HG02588 (cell line): ENCODE measurements at regions not wholly inside any gene's neighbourhood (a gene's known extent, or its start where the extent isn't known, plus 50 kb on each side); places are given as distances from the start of the nearest gene placed in this dataset.

Experiments used
- ATAC-seq: cut with Tn5 transposase; IDR thresholded peaks from one replicate; pipeline ENCODE4 v1.9.1; 2021; ENCODE audit warnings: mild to moderate bottlenecking, moderate library complexity; ENCODE audit not compliant: unreplicated experiment

DNA sequence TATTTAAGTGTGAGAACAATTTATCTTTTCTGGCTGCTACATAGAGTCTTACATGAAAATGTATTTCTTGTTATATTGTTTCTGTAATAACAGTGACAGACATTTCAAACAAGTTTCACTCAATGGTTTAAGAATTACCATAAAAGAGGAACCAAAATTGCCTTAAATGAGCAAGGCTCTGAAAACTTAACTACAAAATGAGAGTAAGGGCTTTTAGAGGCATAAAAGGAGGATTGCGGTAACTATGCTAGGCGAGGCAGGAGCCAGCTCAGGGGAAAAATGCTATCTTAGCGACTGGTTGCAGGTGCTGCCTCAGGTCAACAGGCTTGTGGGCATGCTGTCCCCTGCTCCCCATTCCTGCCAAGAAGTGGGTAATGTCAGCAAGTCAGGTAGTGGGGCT lies 81.7 kb upstream of the MSI2 start:
- peak; percentile 50 for ATAC-seq

DNA sequence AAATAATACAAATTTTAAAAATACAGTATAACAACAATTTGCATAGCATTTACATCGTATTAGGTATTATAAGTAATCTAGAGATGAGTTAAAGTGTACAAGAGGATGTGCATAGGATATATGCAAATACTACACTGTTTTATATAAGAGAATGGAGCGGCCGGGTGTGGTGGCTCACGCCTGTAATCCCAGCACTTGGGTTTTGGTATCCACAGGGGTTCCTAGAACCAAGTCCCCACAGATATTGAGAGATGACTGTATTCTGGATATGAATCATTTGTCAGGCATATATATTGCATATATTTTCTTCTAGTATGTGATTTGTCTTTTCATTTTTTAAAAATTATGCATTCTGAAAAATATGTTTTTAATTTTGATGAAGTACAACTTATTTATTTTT lies 77.5 kb upstream of the MSI2 start:
- ATAC-seq, result no peak

DNA sequence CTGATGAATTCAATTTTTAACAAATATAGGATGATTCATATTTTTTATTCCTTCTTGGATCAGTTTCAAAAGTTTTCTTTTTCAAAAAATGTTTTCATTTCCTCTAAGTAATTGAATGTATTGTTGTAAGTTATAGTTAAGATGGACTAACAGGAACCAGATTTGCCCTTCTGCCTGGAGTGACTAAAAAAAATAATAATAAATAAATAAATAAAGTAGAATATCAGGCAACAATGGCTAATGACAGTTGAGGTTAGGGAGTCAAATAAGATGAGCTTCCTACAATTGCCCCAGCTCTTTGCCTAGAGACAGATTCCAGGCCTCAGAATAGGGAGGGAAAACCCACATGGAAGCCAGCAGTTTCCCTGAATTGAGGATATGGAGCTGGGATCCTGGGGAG lies 73.7 kb upstream of the MSI2 start:
- ATAC-seq, result no peak

DNA sequence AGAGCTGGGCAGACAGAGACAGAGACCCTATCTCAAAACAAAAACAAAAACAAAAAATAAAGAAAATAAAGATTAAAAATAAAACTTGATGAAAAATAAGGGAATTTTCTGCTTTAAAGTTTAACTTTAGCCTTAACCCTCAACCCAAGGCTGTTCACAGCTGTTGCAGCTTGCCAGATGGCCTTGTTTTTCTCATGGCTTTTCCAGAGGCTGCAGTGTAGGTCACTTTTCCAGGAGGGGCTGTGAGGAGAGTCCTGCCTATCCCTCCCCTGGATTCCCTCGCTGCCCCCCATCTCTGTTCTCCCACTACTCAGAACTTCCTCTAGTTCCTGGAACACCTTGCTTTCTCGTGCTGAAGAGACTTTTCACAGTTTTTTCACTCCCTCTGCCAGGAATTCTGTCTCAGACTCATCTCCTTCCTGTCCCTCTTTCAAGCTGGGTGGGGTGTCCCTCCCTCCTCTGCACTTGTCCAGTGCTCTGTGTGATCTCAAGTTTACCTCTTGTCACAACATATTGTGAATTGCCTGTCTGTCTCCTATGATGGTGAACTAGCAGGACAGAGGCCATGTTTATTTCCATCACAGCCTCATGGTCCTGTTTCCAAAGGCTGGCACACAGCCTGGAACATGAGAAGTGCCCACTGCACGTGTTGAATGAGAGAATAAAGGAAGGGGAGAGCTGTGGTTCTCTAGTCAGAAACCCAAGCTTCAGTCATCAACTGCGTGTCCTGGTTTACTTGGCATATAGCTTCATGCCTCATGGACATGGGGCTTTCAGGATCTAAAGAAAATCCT lies 69.9 kb upstream of the MSI2 start:
- no peak for ATAC-seq

DNA sequence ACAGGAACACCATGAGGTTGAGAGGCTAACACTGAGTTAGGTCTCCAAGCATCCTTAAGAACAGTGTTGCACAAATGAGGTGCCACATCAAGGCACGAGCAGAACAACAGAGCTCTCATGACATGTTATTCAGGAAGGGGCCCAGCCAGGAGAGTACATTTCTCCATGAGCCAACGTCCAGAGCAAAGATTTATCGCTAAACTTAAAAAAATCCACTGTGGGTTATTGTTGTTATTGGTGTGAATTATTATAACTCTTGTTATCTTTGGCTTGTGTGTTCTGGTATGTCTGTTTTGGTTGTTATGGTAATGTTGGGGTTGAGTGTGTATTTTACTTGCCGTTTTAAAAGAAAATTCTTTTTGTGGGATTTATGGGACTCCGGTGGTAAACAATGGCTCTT lies 68.9 kb upstream of the MSI2 start:
- no peak for ATAC-seq

DNA sequence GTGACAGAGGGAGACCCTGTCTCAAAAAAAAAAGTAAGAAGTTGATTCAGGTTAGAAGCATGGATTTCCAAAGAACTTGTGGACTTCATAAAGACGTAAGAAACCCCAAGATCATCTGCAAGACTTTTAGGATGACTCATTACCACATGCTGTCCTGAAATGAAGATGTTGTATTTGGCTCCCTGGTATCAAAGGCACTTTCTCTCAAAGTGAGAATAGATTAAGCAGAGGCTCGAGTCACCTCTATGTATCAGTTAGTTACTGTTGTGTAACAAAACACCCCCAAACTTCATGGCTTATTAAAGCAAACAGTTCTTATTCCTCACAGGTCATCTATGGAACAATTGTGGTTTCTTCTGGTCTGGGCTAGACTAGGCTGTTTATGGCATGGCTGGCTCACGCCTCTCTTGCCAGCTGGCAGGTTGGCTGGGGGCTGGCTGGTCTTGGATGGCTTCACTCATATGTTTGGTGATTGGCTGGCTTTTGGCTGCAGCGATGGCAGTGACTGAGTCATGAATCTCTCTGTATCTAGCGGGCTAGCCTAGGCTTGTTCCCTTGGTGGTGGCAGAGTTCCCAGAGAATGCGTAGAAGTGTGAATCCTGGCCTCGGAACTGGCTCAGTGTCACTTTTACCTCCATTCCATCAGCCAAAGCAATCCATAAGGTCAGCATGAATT lies 60.4 kb upstream of the MSI2 start:
- ATAC-seq, result no peak

DNA sequence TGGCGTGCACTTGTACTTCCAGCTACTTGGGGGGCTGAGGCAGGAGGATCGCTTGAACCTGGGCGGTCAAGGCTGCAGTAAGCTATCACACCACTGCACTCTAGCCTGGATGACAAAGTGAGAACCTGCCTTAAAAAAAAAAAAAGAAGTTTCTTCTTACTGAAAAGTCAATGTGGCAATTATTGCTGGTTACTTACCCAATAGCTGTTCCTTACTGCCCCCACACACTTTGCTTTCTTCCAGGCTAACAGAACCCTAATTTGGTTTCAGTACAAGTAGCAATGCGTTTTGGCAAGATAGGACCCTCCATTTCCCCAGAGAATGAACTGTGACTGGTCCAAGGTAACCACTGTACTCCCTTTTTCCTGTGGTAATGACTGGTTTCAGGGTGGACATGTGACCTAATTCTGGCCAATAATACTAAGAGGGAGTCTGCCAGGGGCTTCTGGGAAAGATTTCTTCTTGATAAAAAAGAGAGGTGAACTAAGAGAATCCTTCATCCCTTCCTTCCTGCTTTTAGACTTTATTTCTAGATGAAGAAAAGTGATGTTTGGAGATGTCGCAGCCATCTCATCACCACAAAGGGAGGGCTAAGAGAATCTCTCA lies 58.8 kb upstream of the MSI2 start:
- no peak for ATAC-seq

DNA sequence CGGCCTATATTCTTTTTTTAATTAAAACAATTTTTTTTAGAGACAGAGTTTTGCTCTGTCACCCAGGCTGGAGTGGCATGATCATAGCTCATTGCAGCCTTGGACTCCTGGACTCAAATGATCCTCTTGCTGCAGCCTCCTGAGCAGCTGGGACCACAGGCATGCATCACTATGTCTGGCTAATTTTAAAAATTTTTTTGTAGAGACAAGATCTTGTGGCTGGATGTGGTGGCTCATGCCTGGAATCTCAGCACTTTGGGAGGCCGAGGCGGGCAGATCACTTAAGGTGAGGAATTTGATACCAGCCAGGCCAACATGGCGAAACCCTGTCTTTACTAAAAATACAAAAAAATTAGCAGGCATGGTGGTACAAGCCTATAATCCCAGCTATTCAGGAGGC lies 54.8 kb upstream of the MSI2 start:
- no peak for ATAC-seq

DNA sequence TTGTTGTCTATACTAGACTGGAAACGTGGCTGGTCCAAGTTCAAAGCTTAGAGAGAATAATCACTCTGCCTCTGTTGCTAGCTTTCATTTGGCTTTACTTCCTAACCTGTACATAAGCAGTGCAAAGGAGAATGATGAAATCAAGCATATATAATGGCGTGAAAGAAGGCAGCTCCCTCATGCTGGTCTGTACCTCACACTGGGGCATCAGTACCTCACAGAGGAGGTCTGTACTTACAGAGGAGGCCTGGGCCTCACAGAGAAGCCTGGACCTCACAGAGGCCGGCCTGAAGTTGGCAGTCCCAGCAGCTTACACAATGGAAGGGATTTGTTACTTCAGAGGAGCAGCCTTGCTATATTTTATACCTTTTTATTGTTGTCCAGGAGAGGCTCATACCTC lies 53.3 kb upstream of the MSI2 start:
- no peak for ATAC-seq
